ENCODE measurements at regions not wholly inside any gene's neighbourhood (a gene's known extent, or its start where the extent isn't known, plus 50 kb on each side); places are given as distances from the start of the nearest gene placed in this dataset.

GRCh38 chrX:10819973-10820372, 199.6 kb upstream of the MID1 start:
- H3K9me3 ChIP-seq (ENCODE audit: low read length) = no peaks in the 10 kb centered on the region
- no peak overlapping the region for H3K9ac ChIP-seq (ENCODE audit: low read length)
- H3K4me2 ChIP-seq (ENCODE audit: low read length) = no peak overlapping the region
- no peak overlapping the region for H3K4me3 ChIP-seq (ENCODE audit: low read depth, low read length, poor library complexity, severe bottlenecking)
- no peak overlapping the region for H2AFZ ChIP-seq (ENCODE audit: low read length)
- no peak overlapping the region for H3K27ac ChIP-seq (ENCODE audit: low read depth, low read length, poor library complexity, severe bottlenecking)
- no peaks in the 10 kb centered on the region for H3K27me3 ChIP-seq (ENCODE audit: insufficient read depth, low read length)
- H3K4me1 ChIP-seq (ENCODE audit: insufficient read depth, low read length, severe bottlenecking) = no peaks in the 10 kb centered on the region
- no peaks in the 10 kb centered on the region for H3F3A ChIP-seq (ENCODE audit: insufficient read depth, low read length)
- no peak for TF ChIP-seq CTCF (IDR thresholded peaks at IDR 0.05; ENCODE audit: low read length)
- TF ChIP-seq EZH2 (IDR thresholded peaks at IDR 0.05; ENCODE audit: borderline replicate concordance, low read length) = no peak
- no peaks in the 10 kb centered on the region for H4K20me1 ChIP-seq (ENCODE audit: insufficient read depth, low read length)
- no peaks in the 10 kb centered on the region for H3K9me2 ChIP-seq (ENCODE audit: low read depth, low read length)
- no peaks in the 10 kb centered on the region for H3K36me3 ChIP-seq (ENCODE audit: insufficient read depth, low read length)
- H3K79me2 ChIP-seq (ENCODE audit: insufficient read depth, low read length) = no peaks in the 10 kb centered on the region

GRCh38 chrX:10821293-10821692, 200.9 kb upstream of the MID1 start:
- Histone ChIP-seq H3K9me2 (ENCODE audit: low read depth, low read length) (no peaks in the 10 kb centered on the region), H3K4me2 (ENCODE audit: low read length) (no peak overlapping the region), H3K9me3 (ENCODE audit: low read length) (no peaks in the 10 kb centered on the region), H3K27me3 (ENCODE audit: insufficient read depth, low read length) (no peaks in the 10 kb centered on the region), H3K27ac (ENCODE audit: low read depth, low read length, poor library complexity, severe bottlenecking) (no peak overlapping the region), H3K4me1 (ENCODE audit: insufficient read depth, low read length, severe bottlenecking) (no peaks in the 10 kb centered on the region), H3K79me2 (ENCODE audit: insufficient read depth, low read length) (no peaks in the 10 kb centered on the region), H3K9ac (ENCODE audit: low read length) (no peak overlapping the region), H3F3A (ENCODE audit: insufficient read depth, low read length) (no peaks in the 10 kb centered on the region), H3K4me3 (ENCODE audit: low read depth, low read length, poor library complexity, severe bottlenecking) (no peak overlapping the region), H4K20me1 (ENCODE audit: insufficient read depth, low read length) (no peaks in the 10 kb centered on the region), H2AFZ (ENCODE audit: low read length) (no peak overlapping the region), H3K36me3 (ENCODE audit: insufficient read depth, low read length) (no peaks in the 10 kb centered on the region)
- TF ChIP-seq EZH2 (IDR thresholded peaks at IDR 0.05; ENCODE audit: borderline replicate concordance, low read length) (no peak), CTCF (IDR thresholded peaks at IDR 0.05; ENCODE audit: low read length) (no peak)

- Histone ChIP-seq H3F3A (ENCODE audit: insufficient read depth, low read length) (no peaks in the 10 kb centered on the region), H3K4me3 (ENCODE audit: low read depth, low read length, poor library complexity, severe bottlenecking) (no peak overlapping the region), H3K9me2 (ENCODE audit: low read depth, low read length) (no peaks in the 10 kb centered on the region), H3K4me2 (ENCODE audit: low read length) (no peak overlapping the region), H3K9me3 (ENCODE audit: low read length) (no peaks in the 10 kb centered on the region), H3K9ac (ENCODE audit: low read length) (no peak overlapping the region), H3K27ac (ENCODE audit: low read depth, low read length, poor library complexity, severe bottlenecking) (no peak overlapping the region), H3K27me3 (ENCODE audit: insufficient read depth, low read length) (no peaks in the 10 kb centered on the region), H3K79me2 (ENCODE audit: insufficient read depth, low read length) (no peaks in the 10 kb centered on the region), H3K4me1 (ENCODE audit: insufficient read depth, low read length, severe bottlenecking) (no peaks in the 10 kb centered on the region), H4K20me1 (ENCODE audit: insufficient read depth, low read length) (no peaks in the 10 kb centered on the region), H3K36me3 (ENCODE audit: insufficient read depth, low read length) (no peaks in the 10 kb centered on the region), H2AFZ (ENCODE audit: low read length) (no peak overlapping the region)
- TF ChIP-seq EZH2 (IDR thresholded peaks at IDR 0.05; ENCODE audit: borderline replicate concordance, low read length) = no peak
- no peak for TF ChIP-seq CTCF (IDR thresholded peaks at IDR 0.05; ENCODE audit: low read length)
Observed at GRCh38 chrX:10828036-10828435, 207.7 kb upstream of the MID1 start.
